GM23338 (cell line): ENCODE measurements at regions not wholly inside any gene's neighbourhood (a gene's known extent, or its start where the extent isn't known, plus 50 kb on each side); places are given as distances from the start of the nearest gene placed in this dataset.

Source experiments
- CREB1 ChIP-seq: fragments of 250-450 bp; sonication (Bioruptor Pico); IDR thresholded peaks from 2 replicates; pipeline ENCODE4 v1.5.0; 2020; ENCODE audit warnings: low read depth, mild to moderate bottlenecking, moderate library complexity
- EZH2 ChIP-seq: fragments of 200-600 bp; sonication (generic); IDR thresholded peaks from one replicate; pipeline ENCODE4 v1.8.0; 2017; ENCODE audit warnings: antibody characterized with exemption, mild to moderate bottlenecking, low read depth; ENCODE audit not compliant: unreplicated experiment
- EZH2phosphoT487 ChIP-seq: fragments of 200-600 bp; sonication (generic); IDR thresholded peaks from one replicate; pipeline ENCODE4 v1.8.1; 2018; ENCODE audit warnings: antibody characterized with exemption; ENCODE audit not compliant: unreplicated experiment
- JUNB ChIP-seq: IDR thresholded peaks from one replicate; pipeline ENCODE4 v1.6.1; 2016; ENCODE audit warnings: antibody characterized with exemption; ENCODE audit not compliant: unreplicated experiment
- NANOG ChIP-seq: IDR thresholded peaks from 2 replicates; pipeline ENCODE4 v1.6.1; 2016; ENCODE audit warnings: antibody characterized with exemption, borderline replicate concordance
- POLR2AphosphoS5 ChIP-seq: IDR thresholded peaks from 2 replicates; pipeline ENCODE4 v1.6.1; 2016; ENCODE audit warnings: antibody characterized with exemption, low read depth
- STAT1 ChIP-seq: IDR thresholded peaks from one replicate; pipeline ENCODE4 v1.6.1; 2016; ENCODE audit warnings: antibody characterized with exemption; ENCODE audit not compliant: unreplicated experiment
- ZNF331 ChIP-seq: fragments of 250-450 bp; sonication (Bioruptor Pico); IDR thresholded peaks from 2 replicates; pipeline ENCODE4 v1.5.0; 2020; ENCODE audit warnings: low read depth, mild to moderate bottlenecking, moderate library complexity
- TF ChIP-seq, protein P1 (sequence below), 2 experiments: fragments of 200-600 bp in 1 of 2; sonication (generic) in 1 of 2; conservative IDR thresholded peaks; 2 replicates each; pipeline versions ENCODE4 v1.5.1 to v1.6.1; 2016 to 2017; ENCODE audit warnings: antibody characterized with exemption in 2 of 2, low read depth in 2 of 2, mild to moderate bottlenecking in 2 of 2, moderate library complexity in 1 of 2
- TF ChIP-seq, protein P2 (sequence below): IDR thresholded peaks from one replicate; pipeline ENCODE4 v1.6.1; 2018; ENCODE audit warnings: antibody characterized with exemption; ENCODE audit not compliant: unreplicated experiment
- TF ChIP-seq, protein P3 (sequence below): IDR thresholded peaks from 2 replicates; pipeline ENCODE4 v1.6.1; 2016; ENCODE audit warnings: antibody characterized with exemption

DNA sequence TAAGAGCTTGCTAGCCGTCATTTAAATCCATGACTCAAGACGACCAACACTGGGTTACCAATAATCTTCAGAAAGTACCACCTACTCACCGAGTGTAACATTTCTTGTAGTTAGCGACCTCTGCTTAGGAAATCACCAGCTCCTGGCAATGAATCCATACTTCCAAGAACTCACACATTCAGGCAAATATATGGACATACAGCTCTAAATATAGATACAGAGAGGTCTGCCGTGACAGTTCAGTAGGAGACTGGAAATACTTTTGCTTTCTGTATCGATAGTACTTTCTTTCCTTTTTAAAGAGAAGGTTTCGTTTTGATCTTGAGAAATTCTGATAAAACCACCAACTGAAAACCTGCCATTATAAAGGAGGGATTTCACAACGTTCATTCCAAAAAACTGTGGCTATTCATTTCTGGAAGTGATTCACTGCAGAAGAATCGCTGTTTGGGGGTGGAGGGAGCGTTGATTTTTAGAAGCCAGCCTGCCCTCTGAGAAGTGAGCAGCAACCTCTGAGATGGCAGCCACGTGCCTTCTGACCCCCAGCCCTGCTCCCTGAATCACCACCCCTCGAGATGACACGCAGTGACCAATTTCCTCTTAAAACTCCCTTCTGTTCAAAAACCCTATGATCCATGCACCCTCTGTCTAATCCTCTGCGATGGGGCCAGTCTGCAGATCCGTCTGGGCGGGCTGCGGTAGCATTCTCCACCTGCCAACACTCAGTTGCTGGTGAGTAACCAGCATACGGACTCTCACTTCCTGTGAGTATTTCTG lies 179.0 kb upstream of the KLF14 start:
- TF ChIP-seq, protein P1, sequence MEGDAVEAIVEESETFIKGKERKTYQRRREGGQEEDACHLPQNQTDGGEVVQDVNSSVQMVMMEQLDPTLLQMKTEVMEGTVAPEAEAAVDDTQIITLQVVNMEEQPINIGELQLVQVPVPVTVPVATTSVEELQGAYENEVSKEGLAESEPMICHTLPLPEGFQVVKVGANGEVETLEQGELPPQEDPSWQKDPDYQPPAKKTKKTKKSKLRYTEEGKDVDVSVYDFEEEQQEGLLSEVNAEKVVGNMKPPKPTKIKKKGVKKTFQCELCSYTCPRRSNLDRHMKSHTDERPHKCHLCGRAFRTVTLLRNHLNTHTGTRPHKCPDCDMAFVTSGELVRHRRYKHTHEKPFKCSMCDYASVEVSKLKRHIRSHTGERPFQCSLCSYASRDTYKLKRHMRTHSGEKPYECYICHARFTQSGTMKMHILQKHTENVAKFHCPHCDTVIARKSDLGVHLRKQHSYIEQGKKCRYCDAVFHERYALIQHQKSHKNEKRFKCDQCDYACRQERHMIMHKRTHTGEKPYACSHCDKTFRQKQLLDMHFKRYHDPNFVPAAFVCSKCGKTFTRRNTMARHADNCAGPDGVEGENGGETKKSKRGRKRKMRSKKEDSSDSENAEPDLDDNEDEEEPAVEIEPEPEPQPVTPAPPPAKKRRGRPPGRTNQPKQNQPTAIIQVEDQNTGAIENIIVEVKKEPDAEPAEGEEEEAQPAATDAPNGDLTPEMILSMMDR (conservative IDR thresholded peaks at IDR 0.05; ENCODE audit: low read depth in 2 of 2): no peak
- no peak for TF ChIP-seq NANOG
- no peak for TF ChIP-seq POLR2AphosphoS5
- TF ChIP-seq EZH2: no peak
- no peak for TF ChIP-seq ZNF331 (CRISPR knock-in tag)
- no peak for TF ChIP-seq EZH2phosphoT487
- TF ChIP-seq, protein P2, sequence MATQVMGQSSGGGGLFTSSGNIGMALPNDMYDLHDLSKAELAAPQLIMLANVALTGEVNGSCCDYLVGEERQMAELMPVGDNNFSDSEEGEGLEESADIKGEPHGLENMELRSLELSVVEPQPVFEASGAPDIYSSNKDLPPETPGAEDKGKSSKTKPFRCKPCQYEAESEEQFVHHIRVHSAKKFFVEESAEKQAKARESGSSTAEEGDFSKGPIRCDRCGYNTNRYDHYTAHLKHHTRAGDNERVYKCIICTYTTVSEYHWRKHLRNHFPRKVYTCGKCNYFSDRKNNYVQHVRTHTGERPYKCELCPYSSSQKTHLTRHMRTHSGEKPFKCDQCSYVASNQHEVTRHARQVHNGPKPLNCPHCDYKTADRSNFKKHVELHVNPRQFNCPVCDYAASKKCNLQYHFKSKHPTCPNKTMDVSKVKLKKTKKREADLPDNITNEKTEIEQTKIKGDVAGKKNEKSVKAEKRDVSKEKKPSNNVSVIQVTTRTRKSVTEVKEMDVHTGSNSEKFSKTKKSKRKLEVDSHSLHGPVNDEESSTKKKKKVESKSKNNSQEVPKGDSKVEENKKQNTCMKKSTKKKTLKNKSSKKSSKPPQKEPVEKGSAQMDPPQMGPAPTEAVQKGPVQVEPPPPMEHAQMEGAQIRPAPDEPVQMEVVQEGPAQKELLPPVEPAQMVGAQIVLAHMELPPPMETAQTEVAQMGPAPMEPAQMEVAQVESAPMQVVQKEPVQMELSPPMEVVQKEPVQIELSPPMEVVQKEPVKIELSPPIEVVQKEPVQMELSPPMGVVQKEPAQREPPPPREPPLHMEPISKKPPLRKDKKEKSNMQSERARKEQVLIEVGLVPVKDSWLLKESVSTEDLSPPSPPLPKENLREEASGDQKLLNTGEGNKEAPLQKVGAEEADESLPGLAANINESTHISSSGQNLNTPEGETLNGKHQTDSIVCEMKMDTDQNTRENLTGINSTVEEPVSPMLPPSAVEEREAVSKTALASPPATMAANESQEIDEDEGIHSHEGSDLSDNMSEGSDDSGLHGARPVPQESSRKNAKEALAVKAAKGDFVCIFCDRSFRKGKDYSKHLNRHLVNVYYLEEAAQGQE: no peak
- TF ChIP-seq CREB1 (CRISPR knock-in tag): no peak
- no peak for TF ChIP-seq JUNB
- TF ChIP-seq, protein P3, sequence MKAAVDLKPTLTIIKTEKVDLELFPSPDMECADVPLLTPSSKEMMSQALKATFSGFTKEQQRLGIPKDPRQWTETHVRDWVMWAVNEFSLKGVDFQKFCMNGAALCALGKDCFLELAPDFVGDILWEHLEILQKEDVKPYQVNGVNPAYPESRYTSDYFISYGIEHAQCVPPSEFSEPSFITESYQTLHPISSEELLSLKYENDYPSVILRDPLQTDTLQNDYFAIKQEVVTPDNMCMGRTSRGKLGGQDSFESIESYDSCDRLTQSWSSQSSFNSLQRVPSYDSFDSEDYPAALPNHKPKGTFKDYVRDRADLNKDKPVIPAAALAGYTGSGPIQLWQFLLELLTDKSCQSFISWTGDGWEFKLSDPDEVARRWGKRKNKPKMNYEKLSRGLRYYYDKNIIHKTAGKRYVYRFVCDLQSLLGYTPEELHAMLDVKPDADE: no peak
- TF ChIP-seq STAT1: no peak
